Islet precursor cell (in vitro differentiated cells): ENCODE measurements at regions not wholly inside any gene's neighbourhood (a gene's known extent, or its start where the extent isn't known, plus 50 kb on each side); places are given as distances from the start of the nearest gene placed in this dataset.

Source experiments
- DNase-seq: peaks from one replicate; pipeline ENCODE4 v3.0.0-alpha.2; 2018

- DNase-seq: no peak
These were observed 937.1 kb downstream of the REEP3 start for GRCh38 chr10:64458306-64458705.

- DNase-seq: no peak
These were observed 942.2 kb downstream of the REEP3 start for GRCh38 chr10:64463406-64463805.

DNA sequence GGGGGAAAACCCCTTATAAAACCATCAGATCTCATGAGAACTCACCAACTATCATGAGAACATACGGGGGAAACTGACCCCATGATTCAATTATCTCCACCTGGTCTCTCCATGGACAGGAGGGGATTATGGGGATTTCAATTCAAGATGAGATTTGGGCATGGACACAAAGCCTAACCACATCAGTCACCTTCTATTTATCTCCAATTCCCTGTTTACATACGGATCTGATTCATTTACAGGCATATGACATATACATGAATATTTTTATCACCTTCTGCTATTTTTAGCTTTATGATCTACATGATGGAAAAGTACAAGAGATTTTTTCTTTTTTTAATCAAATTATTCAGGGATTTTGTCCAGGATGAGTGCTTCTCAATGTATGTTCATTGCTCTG is 944.5 kb downstream of the REEP3 start:
- DNase-seq: no peak

DNA sequence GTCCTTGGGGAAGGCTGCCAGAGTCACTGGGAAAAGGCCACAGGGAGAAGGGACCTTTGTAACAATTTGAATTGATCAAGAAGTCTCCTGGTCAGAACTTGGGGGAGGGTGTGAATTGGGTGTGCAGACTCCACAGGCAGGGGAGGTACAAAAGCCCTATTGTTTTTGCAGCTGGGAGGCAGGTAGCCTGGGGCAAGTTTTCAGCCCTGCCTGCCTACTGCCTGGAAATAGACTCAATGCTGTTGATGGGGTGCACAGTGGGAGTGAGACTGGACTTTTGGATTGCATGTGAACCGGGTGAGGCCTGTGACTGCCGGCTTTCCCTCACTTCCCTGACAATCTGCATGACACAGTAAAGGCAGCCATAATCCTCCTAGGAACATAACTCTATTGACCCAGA is 947.0 kb downstream of the REEP3 start:
- DNase-seq: peak; percentile 76

DNA sequence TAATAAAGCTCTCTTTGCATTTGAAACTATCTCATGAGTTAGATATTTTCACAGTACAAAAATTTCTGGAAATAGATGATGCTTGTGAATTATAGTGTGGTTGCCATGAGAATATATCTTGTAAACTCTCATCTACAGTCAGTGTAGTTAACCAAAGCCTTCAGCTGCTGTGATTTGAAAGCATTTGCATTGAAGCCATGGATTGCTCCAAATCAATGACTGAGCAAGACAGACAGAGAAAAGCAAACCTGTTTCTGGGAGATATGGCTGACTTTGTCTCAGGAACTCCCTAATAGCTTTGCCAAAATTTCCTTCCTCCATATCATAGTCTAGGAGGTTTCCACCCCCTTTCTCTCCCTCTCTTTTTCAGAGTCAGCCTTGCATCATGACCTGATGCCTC is 955.3 kb downstream of the REEP3 start:
- no peak for DNase-seq

GRCh38 chr10:64477791-64478190 is 956.6 kb downstream of the REEP3 start:
- DNase-seq: no peak

GRCh38 chr10:64484811-64485330 is 963.7 kb downstream of the REEP3 start:
- DNase-seq: no peak

DNA sequence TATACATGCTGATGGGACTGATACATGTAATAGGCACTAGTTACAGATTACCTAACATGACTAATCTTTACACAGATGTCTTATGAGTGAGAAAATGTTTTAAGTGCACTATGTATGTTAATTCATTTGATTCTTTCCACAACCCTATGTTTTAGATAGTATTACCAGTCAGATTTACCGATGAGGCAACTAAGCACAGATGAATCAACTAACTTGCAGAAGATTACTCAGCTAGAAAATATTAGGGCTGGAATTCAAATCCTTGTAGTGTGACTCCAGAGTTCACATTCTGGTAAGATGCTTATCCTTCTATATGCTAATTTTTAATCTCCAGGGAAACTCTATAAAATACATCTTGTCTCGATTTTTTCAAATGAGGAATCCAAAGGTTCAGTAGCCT is 964.9 kb downstream of the REEP3 start:
- no peak for DNase-seq

DNA sequence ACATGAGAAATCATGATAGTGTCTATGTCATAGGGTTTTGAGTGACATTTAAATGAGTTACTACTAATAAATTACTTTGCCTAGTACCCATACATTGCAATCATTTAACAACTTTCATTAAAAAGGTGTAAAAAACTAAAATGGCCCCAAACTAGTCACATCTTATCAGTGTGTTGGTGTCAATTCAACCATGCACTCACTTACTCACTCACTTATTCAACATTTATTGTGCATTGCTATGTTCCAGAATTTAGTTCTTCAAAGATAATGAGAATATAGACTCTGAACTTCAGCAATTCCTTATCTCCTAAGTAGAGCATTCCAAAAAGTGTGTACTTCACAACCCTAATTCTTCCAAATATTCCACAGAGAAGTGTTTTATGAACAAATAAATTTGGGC is 965.7 kb downstream of the REEP3 start:
- no peak for DNase-seq

- DNase-seq: no peak
These were observed 973.7 kb downstream of the REEP3 start for GRCh38 chr10:64494901-64495300.

- no peak for DNase-seq
These were observed 976.1 kb downstream of the REEP3 start for GRCh38 chr10:64497306-64497705.

DNA sequence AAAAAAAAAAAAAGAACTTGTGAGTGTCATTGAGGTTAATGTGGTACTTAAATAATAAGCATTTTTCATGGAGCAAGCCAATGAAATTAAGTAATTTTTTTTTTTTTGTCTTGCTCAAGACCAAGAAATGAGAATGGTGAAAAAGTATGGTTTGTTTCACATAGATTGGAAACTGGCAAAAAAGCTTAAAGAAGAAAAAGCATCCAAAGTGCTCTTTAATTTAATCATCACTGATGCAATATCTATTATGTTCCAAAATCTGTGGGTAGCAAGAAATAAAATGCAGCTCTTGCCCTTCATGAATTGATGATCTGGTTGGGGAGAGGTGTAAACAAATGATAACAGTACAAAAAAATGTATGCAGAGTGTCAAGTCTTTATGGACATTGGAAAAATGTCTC is 980.6 kb downstream of the REEP3 start:
- no peak for DNase-seq

DNA sequence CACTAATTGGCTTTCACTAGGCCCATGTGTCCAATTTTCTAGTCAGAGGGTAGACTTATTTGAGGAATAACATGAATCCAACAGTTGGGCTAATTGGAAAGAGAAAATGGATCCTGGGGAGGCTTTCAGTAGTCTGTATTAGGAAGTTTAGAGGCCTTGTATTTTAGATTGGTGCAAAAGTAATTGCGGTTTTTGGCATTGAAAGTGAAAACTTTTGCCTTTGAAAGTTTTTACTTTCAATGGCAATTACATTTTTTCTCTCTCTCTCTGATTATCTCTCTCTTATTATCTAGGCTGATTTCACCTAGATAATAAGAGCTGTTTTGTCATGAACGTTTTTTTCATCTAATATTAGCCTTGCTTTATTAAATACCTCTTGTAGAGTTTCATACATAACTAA is 981.7 kb downstream of the REEP3 start:
- no peak for DNase-seq

- DNase-seq: no peak
These were observed 982.2 kb downstream of the REEP3 start for GRCh38 chr10:64503429-64503828.

DNA sequence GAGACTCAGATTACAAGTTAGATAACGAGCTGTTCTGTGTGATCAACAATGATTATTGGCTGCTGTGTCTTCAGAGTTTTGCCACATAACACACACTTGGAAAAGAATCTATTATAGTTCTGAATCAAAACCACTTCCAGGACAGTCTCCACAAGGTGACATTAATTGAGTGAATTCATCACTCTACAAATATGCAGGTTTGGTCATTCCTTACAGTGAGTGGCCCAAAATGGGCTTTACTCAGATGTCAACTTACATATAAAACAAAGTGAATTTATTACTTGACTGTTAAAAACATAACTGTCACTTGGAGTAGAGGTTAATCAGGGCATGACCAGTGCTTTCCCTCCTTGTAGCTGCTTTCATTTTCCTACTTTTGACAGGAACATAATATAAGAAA is 984.3 kb downstream of the REEP3 start:
- no peak for DNase-seq

GRCh38 chr10:64506963-64507362 is 985.8 kb downstream of the REEP3 start:
- peak; percentile 80 for DNase-seq

DNA sequence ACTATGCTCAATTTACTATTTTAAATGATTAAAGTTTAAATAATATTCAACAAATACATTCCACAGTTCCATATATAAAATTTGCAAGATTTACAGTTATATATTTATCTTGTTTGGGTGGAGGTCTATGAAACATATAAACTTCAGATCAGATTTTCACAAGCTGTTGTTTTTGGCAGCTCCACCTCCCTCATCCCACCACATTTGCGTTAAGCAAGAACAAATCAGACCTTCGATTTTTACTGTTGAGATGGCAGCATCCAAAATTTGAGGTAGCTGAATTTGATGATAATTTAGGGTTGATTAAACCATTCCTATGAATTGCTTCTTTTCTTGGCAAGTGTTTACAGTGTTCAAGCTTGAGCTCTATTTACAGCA is 986.4 kb downstream of the REEP3 start:
- no peak for DNase-seq

DNA sequence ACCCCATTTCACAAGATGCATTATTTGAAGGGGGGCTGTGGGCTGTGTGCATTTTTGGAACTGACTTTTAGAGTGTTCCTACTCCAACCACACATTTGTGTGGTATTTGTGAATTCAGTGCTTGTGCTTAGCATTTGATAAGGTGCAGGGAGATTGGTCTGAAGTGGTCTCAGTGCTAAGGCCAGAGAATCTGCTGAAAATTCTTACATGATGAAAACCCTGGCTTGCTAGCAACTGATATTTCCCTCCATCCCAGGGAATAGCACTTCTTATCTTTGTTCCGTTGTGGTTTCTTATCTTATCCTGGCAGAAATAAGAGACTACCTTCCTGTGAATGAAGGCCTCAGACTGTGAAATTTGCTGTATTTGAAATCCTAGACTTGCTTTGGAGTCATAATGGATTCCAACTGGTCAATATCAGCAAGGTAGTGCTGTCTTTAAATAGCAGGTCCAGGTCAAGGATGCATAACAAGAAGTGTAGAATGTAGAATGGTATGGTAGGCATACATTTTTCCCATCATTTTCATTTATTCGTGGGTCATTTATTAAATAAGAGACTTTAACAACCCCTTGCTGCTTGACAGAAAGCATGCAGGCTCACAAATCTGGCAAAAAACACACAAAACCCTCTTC is 986.9 kb downstream of the REEP3 start:
- no peak for DNase-seq

GRCh38 chr10:64515970-64516699 is 994.9 kb downstream of the REEP3 start:
- no peak for DNase-seq

DNA sequence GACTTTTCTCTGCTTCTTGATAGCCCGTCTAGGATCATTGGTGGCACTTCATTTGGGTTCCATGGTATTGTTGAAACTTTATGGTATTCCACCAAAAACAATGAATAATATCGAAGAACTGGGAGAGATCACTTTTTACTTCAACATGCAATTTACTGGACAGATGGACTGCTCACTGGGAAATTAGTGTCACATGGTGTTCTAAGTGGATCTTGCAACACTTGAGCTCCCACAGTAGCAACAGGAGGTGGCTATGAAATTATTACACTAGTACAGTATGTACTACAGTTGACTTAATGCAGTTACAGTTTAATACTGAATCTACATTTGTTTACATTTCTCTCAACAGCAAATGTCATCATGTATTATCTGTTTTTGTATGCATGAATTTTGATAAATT is 997.3 kb downstream of the REEP3 start:
- no peak for DNase-seq

GRCh38 chr10:64519427-64519826 is 998.2 kb downstream of the REEP3 start:
- DNase-seq: no peak

DNA sequence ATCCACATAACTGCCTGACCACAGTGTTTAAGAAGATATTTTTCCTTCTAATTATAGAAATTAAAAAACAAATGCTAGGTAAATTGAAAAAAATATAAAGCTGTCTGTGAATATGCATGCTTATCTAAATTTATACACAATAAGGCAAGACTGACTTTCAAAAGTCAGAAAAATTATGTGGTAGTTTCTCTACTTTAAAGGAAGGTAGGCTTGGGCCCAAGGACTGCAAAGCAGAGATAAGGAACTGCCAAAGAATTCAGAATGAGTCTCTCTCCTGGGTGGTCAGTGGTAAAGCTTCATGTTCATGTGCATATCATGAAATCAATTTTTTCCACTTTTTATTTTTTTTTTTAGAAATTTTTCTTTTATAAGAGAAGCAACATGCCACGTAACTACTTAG is 998.6 kb downstream of the REEP3 start:
- DNase-seq: no peak

GRCh38 chr10:64523065-64523759 is 1002.0 kb downstream of the REEP3 start:
- DNase-seq: no peak
